Heart right ventricle (tissue), 16 donors: ENCODE measurements at regions not wholly inside any gene's neighbourhood (a gene's known extent, or its start where the extent isn't known, plus 50 kb on each side); places are given as distances from the start of the nearest gene placed in this dataset.

Experiments used
- ATAC-seq, 8 donors: fragments of 200-7000 bp; cut with Tn5 transposase; one replicate each; pipeline ENCODE4 v1.9.1; 2020; ENCODE audit warnings: mild to moderate bottlenecking in 8 of 8, moderate library complexity in 8 of 8, moderate number of reproducible peaks in 1 of 8
- DNase-seq, 2 donors: peaks; one replicate each; pipeline ENCODE4 v3.0.0-alpha.2; 2020
- H3K27ac ChIP-seq, 10 donors: fragments of 200-600 bp; sonication (generic) in 2 of 10; one replicate each; pipeline versions ENCODE4 v1.5.0 to v1.8.0; 2020 to 2022; ENCODE audit warnings: mild to moderate bottlenecking in 3 of 10
- H3K27me3 ChIP-seq, 7 donors: fragments of 200-600 bp; one replicate each; pipeline ENCODE4 v1.8.0; 2021 to 2022; ENCODE audit warnings: mild to moderate bottlenecking in 2 of 7
- H3K36me3 ChIP-seq, 9 donors: fragments of 200-600 bp; sonication (generic) in 1 of 9; one replicate each; pipeline versions ENCODE4 v1.5.0 to v1.8.0; 2020 to 2022; ENCODE audit warnings: mild to moderate bottlenecking in 2 of 9
- H3K4me1 ChIP-seq, 9 donors: fragments of 200-600 bp; sonication (generic) in 1 of 9; one replicate each; pipeline versions ENCODE4 v1.5.0 to v1.8.0; 2020 to 2022; ENCODE audit warnings: mild to moderate bottlenecking in 4 of 9
- H3K4me3 ChIP-seq, 10 donors: fragments of 200-600 bp; sonication (generic) in 2 of 10; one replicate each; pipeline versions ENCODE4 v1.5.0 to v1.8.0; 2020 to 2022; ENCODE audit warnings: mild to moderate bottlenecking in 7 of 10, moderate library complexity in 2 of 10
- H3K9me3 ChIP-seq, 11 donors: fragments of 200-600 bp in 10 of 11; sonication (generic) in 2 of 11; one replicate each; pipeline versions ENCODE4 v1.5.0 to v1.8.0; 2013 to 2022; ENCODE audit warnings: mild to moderate bottlenecking in 2 of 11, control low read depth in 1 of 11, moderate library complexity in 1 of 11
- WGBS, 2 donors: extraction: QIAGEN DNeasy Blood & Tissue Kit; methylation state at CpG; one replicate each; pipeline ENCODE4 v1.1.7; 2013; ENCODE audit warnings: inconsistent platforms in 1 of 2; 5-methylcytosine and 5-hydroxymethylcytosine counted together
- intact Hi-C, 10 donors: fragments of 100-400 bp; cut with DNase I; formaldehyde crosslinking; loops; one replicate each; pipeline versions ENCODE4 v1.11.1 to v1.14.2; 2022
- TF ChIP-seq, protein P1 (sequence below), 9 donors: fragments of 200-600 bp; sonication (generic) in 2 of 9; IDR thresholded peaks; one replicate each; pipeline versions ENCODE4 v1.5.0 to v1.8.0; 2021 to 2022; ENCODE audit warnings: antibody characterized with exemption in 9 of 9, mild to moderate bottlenecking in 5 of 9, moderate library complexity in 1 of 9
- donor health status: Arrhythmogenic right ventricular cardiomyopathy.
- donor health status: ischemic (EF 13 %, LVEDD 7.1; RV severe dilation, severe dysfunction).
- donor health status: healthy with polysubstance abuse.
- donor health status: DM: no; HTN: yes; CAD: no.
- donor health status: DM: no; HTN: no; CAD: no.
- donor health status: ischemic (EF 25% LVEDD 6.9; RV normal size, moderate dysfunction).
- donor health status: ischemic (EF 25% LVEDD 5.7; RV mildly dilated, moderate dysfunction).
- donor health status: healthy.
- donor health status: DM: yes; HTN: yes; CAD: no.
- donor health status: Ischemic cardiomyopathy.
- donor health status: ischemic (EF 35%, LVEDD 5.7; RV mildly dilated, moderate dysfunction).
- donor health status: nonischemic (EF 11% LVEDD 7.7; RV severe dilation, severe dysfunction).
- donor health status: DM: yes; HTN: yes; CAD: no.
- donor health status: PGD.
- donor health status: ischemic (EF 29% LVEDD 5.4; RV normal size, mild dysfunction).
- donor health status: nonischemic (EF 23%, LVEDD 6.1; RV moderate dilation, normal function).

DNA sequence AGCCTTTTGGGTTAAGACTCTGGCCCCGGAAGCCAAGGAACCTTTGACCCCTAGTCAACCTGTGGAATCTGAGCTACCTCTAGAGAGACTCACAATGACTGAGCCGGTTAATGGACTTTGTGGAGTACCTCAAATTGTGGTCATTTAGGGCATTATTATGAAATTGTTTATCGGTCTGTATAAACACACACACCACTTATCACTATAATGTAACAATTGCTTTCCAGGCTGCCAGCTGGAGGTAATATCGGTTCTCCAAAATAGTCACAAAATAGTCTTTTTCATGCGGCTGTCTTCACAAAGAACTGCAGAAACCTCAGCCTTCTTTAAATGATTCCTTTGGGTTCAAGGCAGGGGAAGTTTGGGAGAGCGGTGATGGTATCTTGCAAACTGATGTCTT, 144.2 kb downstream of the DACT1 start:
- DNase-seq: no peak
- ATAC-seq: no peak
- no peaks in the 10 kb centered on the region for H3K9me3 ChIP-seq
- intact Hi-C loops: no loop called here
- H3K27me3 ChIP-seq: no peaks in the 10 kb centered on the region
- no peak overlapping the region for H3K4me3 ChIP-seq
- no peaks in the 10 kb centered on the region for H3K4me1 ChIP-seq
- H3K36me3 ChIP-seq: no peaks in the 10 kb centered on the region
- TF ChIP-seq, protein P1, sequence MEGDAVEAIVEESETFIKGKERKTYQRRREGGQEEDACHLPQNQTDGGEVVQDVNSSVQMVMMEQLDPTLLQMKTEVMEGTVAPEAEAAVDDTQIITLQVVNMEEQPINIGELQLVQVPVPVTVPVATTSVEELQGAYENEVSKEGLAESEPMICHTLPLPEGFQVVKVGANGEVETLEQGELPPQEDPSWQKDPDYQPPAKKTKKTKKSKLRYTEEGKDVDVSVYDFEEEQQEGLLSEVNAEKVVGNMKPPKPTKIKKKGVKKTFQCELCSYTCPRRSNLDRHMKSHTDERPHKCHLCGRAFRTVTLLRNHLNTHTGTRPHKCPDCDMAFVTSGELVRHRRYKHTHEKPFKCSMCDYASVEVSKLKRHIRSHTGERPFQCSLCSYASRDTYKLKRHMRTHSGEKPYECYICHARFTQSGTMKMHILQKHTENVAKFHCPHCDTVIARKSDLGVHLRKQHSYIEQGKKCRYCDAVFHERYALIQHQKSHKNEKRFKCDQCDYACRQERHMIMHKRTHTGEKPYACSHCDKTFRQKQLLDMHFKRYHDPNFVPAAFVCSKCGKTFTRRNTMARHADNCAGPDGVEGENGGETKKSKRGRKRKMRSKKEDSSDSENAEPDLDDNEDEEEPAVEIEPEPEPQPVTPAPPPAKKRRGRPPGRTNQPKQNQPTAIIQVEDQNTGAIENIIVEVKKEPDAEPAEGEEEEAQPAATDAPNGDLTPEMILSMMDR (IDR thresholded peaks at IDR 0.05): no peak
- no peak overlapping the region for H3K27ac ChIP-seq
- WGBS, 2 donors: 93 to 95% methylated on average over 6 of the region's 6 CpGs

DNA sequence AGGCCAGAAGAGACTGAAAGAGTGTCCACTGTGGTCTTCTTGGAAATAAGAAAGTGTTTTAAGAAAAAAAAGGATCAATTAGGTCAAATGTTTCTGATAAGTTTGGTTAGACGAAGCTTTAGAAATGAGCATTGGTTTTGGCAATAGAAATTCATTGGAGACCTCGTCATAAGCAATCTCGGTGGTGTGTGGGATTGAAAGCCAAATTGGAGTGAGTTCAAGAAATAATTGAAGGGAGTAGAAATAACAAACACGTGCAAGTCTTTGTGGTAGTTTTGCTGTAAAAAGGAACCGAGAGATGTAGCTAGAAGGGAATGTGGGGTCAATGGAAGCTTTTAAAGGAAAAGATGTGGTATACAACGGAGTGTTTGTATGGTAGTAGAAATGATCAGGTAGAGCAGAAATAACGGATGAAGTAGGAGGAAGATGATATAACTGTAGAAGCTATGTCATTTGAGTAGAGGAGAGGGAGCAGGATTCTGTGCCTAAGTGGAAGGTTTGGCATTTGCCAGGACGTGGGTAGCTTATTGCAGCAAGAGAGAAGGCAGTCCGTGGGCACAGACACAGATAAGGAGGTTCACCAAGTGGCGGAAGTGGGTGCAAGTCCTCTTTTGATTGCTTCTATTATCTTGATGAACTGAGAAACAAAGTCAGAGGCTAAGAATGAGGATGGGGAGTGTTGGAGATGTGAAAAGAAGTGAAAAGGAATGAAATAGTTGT, 146.2 kb downstream of the DACT1 start:
- TF ChIP-seq, protein P1 (IDR thresholded peaks at IDR 0.05): no peak
- intact Hi-C loops: no loop called here
- 71 to 72% methylated on average over 10 of the region's 10 CpGs for WGBS, 2 donors
- Histone ChIP-seq H3K4me3 (no peak overlapping the region), H3K27ac (no peak overlapping the region), H3K36me3 (no peaks in the 10 kb centered on the region), H3K27me3 (no peaks in the 10 kb centered on the region), H3K9me3 (no peaks in the 10 kb centered on the region), H3K4me1 (peaks cover 0 to 9% (median 0%) of the 10 kb centered on the region in 9 donors)
- no peak for DNase-seq
- ATAC-seq: no peak

DNA sequence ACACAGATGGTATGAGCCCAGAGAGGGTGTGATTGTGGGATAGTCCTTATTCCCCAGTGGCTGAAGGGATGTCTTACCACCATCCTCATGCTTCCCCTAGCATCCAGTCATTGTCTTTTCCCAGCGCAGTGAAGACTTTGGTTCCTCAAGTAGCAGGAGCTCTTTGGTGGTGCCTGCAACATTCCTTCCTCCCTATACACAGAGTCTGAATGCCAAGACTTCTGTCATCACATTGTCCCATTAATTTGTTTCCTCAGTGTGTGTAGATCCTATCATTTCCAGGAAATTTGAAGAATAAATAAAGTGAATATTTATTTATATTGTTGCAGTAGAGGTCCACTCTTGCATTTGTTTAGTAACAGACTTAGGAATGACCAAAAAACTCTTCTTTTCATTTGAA, 147.2 kb downstream of the DACT1 start:
- DNase-seq (no peak), ATAC-seq (no peak)
- Histone ChIP-seq H3K9me3 (no peaks in the 10 kb centered on the region), H3K27me3 (no peaks in the 10 kb centered on the region), H3K4me3 (no peak overlapping the region), H3K27ac (no peak overlapping the region), H3K4me1 (peaks cover 0 to 17% (median 0%) of the 10 kb centered on the region in 9 donors), H3K36me3 (no peaks in the 10 kb centered on the region)
- TF ChIP-seq, protein P1 (IDR thresholded peaks at IDR 0.05): no peak
- intact Hi-C loops: loop anchor here in 1 of 10 donors (5.0 kb wide), 1 partner anchor 1002 kb away; no protein-coding TSS in a partner anchor
- 76 to 82% methylated on average over 1 of the region's 1 CpG for WGBS, 2 donors

DNA sequence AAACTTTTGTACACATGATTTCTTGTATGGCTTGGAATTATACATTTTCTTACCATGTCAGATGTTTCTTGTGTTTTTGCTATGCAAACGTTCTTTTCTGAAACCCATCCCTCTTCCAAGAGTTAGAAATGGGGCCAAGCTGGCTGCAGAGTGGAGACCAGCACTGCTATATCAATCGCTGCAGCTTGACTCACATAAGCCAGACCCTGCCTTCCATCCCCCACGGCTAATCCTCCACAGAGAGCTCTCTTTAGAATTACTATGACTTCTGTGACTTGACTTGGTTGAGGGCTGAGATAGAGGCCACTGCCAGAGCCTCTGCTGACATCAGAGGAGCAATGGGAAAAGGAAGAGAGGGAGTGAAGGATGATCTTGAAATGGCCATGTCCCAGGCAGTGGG, 147.9 kb downstream of the DACT1 start:
- DNase-seq: no peak
- intact Hi-C loops: loop anchor here in 1 of 10 donors (5.0 kb wide), 1 partner anchor 1002 kb away; no protein-coding TSS in a partner anchor
- H3K36me3 ChIP-seq: no peaks in the 10 kb centered on the region
- H3K4me3 ChIP-seq: no peak overlapping the region
- TF ChIP-seq, protein P1 (IDR thresholded peaks at IDR 0.05): no peak
- ATAC-seq: no peak
- peaks cover 0 to 17% (median 0%) of the 10 kb centered on the region in 9 donors for H3K4me1 ChIP-seq
- WGBS, 2 donors: 34 to 36% methylated on average over 3 of the region's 3 CpGs
- H3K27ac ChIP-seq: no peak overlapping the region
- peaks cover 0 to 4% (median 0%) of the 10 kb centered on the region in 7 donors for H3K27me3 ChIP-seq
- H3K9me3 ChIP-seq: no peaks in the 10 kb centered on the region
